ENCODE measurements at regions not wholly inside any gene's neighbourhood (a gene's known extent, or its start where the extent isn't known, plus 50 kb on each side); places are given as distances from the start of the nearest gene placed in this dataset.
A peak's percentile ranks its signal among the peaks of the same experiment; 100 is the strongest.

DNA sequence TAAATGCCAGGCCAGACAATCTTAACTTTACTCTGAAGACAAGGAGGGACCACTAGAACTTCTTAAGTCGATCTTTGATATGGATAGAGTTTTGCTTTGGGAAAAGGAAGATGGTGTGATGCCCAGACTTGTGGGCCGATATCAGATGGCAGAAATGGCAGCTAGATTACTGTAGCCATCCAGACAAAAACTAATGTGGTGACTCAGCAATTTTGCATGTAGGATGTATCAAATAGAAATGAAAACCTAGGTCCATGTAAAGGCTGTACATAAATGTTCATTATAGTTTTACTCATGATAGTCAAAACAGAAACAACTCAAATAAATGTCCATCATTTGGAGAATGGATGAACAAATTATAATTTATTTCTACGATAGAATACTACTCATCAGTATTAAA lies 121.5 kb downstream of the APIP start:
- TF ChIP-seq, protein P1, sequence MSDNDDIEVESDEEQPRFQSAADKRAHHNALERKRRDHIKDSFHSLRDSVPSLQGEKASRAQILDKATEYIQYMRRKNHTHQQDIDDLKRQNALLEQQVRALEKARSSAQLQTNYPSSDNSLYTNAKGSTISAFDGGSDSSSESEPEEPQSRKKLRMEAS (IDR thresholded peaks at IDR 0.05) = no peak
- TF ChIP-seq CEBPB (IDR thresholded peaks at IDR 0.05) (no peak), FOXM1 (IDR thresholded peaks at IDR 0.05; ENCODE audit: borderline replicate concordance, low read depth) (no peak), TAF1 (IDR thresholded peaks at IDR 0.05; ENCODE audit: low read depth) (no peak), EGR1 (IDR thresholded peaks at IDR 0.05) (no peak), TEAD4 (IDR thresholded peaks at IDR 0.05) (no peak), CREB1 (IDR thresholded peaks at IDR 0.05; ENCODE audit: low read depth) (no peak), NFIC (IDR thresholded peaks at IDR 0.05) (no peak), RAD21 (IDR thresholded peaks at IDR 0.05; ENCODE audit: low read depth) (no peak)
- TF ChIP-seq, protein P2, sequence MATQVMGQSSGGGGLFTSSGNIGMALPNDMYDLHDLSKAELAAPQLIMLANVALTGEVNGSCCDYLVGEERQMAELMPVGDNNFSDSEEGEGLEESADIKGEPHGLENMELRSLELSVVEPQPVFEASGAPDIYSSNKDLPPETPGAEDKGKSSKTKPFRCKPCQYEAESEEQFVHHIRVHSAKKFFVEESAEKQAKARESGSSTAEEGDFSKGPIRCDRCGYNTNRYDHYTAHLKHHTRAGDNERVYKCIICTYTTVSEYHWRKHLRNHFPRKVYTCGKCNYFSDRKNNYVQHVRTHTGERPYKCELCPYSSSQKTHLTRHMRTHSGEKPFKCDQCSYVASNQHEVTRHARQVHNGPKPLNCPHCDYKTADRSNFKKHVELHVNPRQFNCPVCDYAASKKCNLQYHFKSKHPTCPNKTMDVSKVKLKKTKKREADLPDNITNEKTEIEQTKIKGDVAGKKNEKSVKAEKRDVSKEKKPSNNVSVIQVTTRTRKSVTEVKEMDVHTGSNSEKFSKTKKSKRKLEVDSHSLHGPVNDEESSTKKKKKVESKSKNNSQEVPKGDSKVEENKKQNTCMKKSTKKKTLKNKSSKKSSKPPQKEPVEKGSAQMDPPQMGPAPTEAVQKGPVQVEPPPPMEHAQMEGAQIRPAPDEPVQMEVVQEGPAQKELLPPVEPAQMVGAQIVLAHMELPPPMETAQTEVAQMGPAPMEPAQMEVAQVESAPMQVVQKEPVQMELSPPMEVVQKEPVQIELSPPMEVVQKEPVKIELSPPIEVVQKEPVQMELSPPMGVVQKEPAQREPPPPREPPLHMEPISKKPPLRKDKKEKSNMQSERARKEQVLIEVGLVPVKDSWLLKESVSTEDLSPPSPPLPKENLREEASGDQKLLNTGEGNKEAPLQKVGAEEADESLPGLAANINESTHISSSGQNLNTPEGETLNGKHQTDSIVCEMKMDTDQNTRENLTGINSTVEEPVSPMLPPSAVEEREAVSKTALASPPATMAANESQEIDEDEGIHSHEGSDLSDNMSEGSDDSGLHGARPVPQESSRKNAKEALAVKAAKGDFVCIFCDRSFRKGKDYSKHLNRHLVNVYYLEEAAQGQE (IDR thresholded peaks at IDR 0.05; ENCODE audit: low read depth) = no peak

DNA sequence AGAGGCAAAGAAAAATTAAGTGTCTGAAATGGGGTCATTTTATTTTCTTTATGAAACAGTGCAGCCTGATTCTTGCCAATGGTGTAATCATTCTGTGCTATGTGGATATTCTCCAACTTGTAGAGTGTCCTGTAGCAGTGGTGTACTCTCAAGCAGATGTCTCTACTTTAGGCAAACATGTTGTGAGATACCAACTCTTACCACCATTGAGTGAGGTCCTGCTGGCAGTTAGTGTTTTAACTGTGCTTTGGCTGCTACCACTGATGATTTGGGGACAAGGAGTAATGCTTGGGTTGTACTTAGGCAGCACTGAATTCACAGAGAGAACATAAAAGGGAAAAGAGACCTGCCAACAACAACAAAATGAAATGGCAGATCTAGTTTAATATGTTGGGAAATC lies 122.5 kb downstream of the APIP start:
- TF ChIP-seq ZBTB7A (IDR thresholded peaks at IDR 0.05; ENCODE audit: low read depth) = no peak
- TF ChIP-seq, protein P2 (IDR thresholded peaks at IDR 0.05; ENCODE audit: low read depth) = no peak

DNA sequence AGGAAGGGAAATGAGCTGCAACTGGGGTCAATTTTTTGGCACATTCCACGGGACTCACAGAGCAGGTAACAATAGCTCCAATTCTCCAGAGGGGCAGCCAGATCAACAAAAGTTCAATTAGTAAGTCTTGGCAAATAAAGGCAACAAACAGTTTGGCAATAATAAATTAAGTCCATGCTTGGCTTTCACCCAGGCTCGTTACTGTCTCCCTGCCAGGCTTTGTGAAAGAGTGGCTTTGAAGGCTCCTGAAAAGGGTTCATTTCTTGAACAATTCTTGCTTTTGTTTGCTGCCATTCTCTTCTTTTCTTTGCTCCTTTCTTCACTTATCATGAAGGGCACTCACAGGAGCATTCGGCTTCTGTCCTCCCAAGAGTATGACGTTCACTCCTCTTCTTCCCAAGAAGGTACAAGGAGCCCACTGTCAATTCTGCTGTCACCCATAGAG lies 123.3 kb downstream of the APIP start:
- TF ChIP-seq NFIC (IDR thresholded peaks at IDR 0.05) (peak; percentile 16; the same call in 1 of the 2 replicates), TCF12 (IDR thresholded peaks at IDR 0.05; ENCODE audit: low read depth) (no peak)

DNA sequence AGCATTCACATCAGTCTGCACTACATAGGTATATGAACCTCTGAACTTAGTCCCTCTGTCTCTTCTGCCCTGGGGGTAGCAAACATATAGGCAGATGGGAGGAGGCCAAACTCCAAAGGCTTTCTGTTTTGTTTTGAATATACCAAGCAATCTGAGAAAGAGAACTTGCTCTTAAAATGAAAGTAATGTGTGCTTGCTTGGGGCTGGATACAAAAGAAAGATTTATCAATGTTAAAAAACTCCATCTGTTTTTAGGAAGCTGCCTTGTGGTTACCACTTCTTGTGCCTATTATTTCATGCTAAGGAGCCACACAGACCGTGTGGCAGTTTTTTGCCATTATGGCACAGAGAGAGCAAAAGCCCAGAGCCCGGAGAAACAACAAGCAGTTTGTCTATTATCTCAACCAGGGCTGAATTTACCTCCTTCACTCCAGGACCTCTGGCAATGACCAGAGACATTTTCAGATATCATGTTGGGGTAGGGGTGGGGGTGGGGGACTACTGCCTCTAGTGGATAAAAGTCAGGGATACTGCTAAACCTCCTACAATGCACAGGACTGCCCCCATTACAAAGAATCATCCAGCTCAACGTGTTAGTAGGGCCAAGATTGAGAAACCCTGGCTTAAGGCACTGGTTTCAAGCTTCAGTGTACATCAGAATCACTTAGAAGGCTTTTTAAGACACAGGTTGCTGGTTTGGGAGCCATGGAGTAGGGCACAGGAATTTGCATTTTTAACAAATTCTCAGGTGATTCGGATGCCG lies 124.2 kb downstream of the APIP start:
- TF ChIP-seq EP300 (IDR thresholded peaks at IDR 0.05; ENCODE audit: borderline replicate concordance) (no peak), TCF12 (IDR thresholded peaks at IDR 0.05; ENCODE audit: low read depth) (no peak), RAD21 (IDR thresholded peaks at IDR 0.05; ENCODE audit: low read depth) (no peak), NFIC (IDR thresholded peaks at IDR 0.05) (no peak), ZBTB7A (IDR thresholded peaks at IDR 0.05; ENCODE audit: low read depth) (no peak), CREB1 (IDR thresholded peaks at IDR 0.05; ENCODE audit: low read depth) (no peak), TEAD4 (IDR thresholded peaks at IDR 0.05) (no peak), CEBPB (IDR thresholded peaks at IDR 0.05) (no peak), FOXM1 (IDR thresholded peaks at IDR 0.05; ENCODE audit: borderline replicate concordance, low read depth) (no peak)
- TF ChIP-seq, protein P3, sequence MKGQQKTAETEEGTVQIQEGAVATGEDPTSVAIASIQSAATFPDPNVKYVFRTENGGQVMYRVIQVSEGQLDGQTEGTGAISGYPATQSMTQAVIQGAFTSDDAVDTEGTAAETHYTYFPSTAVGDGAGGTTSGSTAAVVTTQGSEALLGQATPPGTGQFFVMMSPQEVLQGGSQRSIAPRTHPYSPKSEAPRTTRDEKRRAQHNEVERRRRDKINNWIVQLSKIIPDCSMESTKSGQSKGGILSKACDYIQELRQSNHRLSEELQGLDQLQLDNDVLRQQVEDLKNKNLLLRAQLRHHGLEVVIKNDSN (IDR thresholded peaks at IDR 0.05) = no peak

DNA sequence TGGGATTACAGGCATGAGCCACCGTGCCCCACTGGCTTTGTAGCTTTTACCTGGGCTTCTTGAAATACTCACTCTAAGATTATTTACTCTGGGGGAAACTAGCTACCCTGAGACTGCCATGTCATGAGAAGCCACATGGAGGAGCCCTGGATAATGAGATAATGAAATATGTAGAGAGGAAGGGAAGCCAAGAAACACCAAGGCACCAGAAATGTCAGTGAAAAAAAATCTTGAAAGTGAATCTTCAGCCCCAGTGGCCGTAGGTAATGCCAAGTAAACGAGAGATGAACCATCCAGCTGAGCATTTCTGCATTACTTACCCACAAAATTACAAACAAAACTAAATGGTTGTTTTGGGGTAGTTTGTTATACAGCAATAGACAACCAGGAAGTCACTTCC lies 125.6 kb downstream of the APIP start:
- TF ChIP-seq RAD21 (IDR thresholded peaks at IDR 0.05; ENCODE audit: low read depth) = peak; percentile 25; the same call in 1 of the 2 replicates
- no peak for TF ChIP-seq EGR1 (IDR thresholded peaks at IDR 0.05)

DNA sequence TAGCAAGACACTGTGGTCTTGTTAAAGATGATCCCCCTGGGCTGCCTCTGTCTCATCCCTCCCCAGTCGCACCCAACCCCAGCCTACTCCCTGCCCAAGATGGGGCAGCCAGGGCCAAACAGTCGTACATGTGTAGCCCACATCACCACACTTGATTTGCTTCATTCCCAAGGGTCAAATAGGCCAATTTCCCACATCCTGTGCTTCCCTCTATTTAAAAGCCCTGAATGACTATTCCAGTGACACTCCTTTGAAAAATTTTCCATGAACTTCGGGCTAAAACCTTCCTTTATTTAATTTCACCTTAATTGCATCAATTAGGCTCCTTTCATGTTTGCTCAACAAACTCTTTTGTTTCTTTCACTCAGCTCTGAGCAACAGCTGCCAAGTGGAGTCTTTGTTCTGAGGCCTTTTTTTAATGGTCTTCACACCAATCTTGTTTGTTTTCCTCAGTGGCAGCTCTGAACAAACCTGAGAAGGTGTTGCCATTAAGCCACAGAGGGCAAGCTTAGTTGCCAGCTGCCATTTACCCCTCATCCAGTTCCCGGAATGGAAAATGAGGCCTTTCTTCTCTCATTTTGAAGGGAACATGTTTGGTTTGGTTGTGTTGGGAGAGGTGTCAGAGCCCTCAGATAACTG lies 126.9 kb downstream of the APIP start:
- TF ChIP-seq, protein P3 (IDR thresholded peaks at IDR 0.05) = no peak

DNA sequence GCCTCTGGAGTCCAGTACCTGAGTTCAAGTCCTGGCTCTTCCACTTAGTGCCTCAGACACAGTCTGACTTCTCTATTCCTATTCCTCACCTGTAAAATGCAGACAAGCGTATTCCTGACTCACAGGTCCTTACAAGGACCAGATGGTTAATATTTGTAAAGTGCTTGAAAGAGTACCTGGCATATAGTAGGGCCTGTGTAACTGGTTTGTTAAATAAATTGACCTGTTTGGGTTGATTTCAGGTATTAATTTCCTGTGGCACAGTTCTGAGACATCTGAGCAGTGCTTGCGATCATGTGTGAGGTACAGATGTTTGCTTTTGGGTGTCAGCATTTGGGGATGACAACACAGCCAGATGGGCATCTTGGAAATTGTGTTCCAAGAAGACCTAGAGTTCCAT lies 127.5 kb downstream of the APIP start:
- TF ChIP-seq, protein P2 (IDR thresholded peaks at IDR 0.05; ENCODE audit: low read depth) = no peak
- TF ChIP-seq TCF12 (IDR thresholded peaks at IDR 0.05; ENCODE audit: low read depth) (no peak), EGR1 (IDR thresholded peaks at IDR 0.05) (no peak), CREB1 (IDR thresholded peaks at IDR 0.05; ENCODE audit: low read depth) (no peak), NFIC (IDR thresholded peaks at IDR 0.05) (no peak), YY1 (IDR thresholded peaks at IDR 0.05; ENCODE audit: low read depth) (no peak), RAD21 (IDR thresholded peaks at IDR 0.05; ENCODE audit: low read depth) (no peak), TEAD4 (IDR thresholded peaks at IDR 0.05) (no peak), CEBPB (IDR thresholded peaks at IDR 0.05) (no peak), ZBTB7A (IDR thresholded peaks at IDR 0.05; ENCODE audit: low read depth) (no peak), TAF1 (IDR thresholded peaks at IDR 0.05; ENCODE audit: low read depth) (no peak)
- TF ChIP-seq, protein P3 (IDR thresholded peaks at IDR 0.05) = no peak
- TF ChIP-seq, protein P1 (IDR thresholded peaks at IDR 0.05) = no peak

All from Ishikawa (cell line).